HG03066 (cell line): ENCODE measurements at regions not wholly inside any gene's neighbourhood (a gene's known extent, or its start where the extent isn't known, plus 50 kb on each side); places are given as distances from the start of the nearest gene placed in this dataset.
"Not testable (repeated sequence)": the region's sequence is repeated elsewhere in the genome, so short reads cannot be mapped to it uniquely, and the experiment has no call there.

ENCODE experiments used
- ATAC-seq: cut with Tn5 transposase; IDR thresholded peaks from one replicate; pipeline ENCODE4 v1.9.1; 2021; ENCODE audit warnings: low read depth; ENCODE audit not compliant: unreplicated experiment

DNA sequence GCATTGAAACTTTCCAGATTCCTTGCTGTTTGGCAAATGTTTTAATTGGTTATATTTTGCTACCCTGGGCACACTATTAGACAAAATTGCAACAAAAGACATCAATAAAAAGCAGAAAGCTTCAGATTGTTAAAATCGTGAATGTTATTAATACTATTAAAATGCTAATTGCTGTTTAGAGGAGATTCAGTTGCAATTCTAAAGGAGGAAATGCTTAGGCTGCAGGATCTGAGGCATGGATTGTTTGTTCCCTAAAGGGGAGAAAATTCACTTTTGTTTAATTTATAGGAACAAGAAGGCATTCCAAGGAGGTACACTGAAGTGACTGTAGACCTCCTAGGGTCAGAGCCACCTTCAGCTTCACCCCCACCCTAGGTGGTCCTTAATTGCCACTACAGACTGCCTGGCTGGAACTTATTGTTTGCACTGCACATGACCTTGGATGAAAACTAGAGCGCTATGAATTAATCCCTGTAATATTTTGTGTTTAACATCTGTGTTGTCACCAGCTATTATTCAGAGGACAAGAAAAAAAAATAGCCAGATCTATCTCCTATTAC is 1266.9 kb upstream of the ADGRL2 start:
- no peak for ATAC-seq

DNA sequence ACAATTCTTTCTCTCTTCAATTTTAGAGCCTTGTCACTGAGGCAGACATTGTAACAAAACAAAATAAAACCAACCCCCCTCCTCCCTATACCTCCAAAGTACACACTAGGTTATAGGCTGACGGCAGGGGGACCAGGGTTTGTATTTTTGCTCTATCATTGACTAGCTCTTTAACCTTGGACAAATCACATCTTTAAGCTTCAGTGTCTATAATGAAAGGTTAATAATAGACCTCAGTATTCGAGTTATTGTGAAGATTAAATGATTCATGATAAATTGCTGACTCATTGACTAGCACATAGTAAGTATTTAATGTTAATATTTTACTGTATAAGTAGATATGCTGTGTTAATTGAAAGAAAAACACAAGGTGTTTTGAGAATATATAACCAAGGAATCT is 1267.6 kb upstream of the ADGRL2 start:
- no peak for ATAC-seq

DNA sequence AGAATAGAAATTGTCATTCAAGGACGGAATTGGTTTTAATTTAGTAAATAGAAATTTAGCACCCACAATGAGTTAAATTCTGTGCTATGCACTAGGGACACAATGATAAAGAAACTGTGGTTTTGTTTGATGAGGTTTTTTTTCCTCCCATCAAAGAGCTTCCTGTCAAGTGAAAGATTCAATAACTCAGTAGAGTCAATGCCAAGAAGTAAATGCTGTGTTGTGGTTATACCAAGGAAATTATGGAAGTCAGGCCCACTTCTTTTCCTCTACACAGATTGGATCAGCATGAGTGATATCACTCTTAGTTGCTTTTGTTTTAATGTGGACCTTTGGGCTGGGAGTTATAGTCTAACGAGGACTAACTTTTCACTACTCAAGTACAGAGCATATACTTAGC is 1269.6 kb upstream of the ADGRL2 start:
- ATAC-seq, result no peak

DNA sequence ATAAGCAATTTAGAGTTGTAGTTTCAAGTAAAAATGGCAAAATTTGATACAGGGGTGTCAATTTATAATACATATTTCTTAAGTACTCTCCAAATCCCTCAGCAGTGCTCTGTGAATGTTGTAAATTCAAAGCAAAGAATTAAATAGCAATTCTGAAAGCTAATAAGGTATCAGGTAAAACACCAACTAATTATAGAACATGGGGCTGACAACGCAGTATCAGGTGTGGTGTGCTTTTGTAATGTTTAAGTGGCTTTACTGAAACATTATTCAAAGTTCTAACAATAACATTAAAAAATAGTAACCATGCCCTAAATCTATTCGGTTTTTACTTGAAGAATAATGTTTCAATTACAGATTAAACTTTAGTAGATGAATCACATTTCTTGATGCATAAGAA is 1271.2 kb upstream of the ADGRL2 start:
- ATAC-seq, result no peak

DNA sequence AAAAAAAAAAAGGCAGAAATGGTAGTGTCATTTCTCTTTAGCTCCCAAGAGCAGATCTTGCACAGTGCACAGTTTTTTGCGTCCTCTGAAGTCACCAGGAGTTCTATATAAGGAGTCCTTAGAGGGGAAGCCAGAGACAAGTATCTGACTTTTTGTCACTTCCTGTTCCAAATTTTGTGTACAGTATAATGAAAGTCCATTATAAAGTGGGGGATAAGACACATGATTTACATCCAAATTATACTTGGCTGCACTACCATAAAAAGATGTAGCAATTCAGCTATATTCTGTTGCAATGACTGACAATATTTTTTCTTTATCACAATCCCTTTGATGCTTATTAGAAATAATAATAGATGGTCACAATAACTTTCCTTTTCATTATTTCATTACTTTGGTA is 1276.9 kb upstream of the ADGRL2 start:
- ATAC-seq, result no peak

DNA sequence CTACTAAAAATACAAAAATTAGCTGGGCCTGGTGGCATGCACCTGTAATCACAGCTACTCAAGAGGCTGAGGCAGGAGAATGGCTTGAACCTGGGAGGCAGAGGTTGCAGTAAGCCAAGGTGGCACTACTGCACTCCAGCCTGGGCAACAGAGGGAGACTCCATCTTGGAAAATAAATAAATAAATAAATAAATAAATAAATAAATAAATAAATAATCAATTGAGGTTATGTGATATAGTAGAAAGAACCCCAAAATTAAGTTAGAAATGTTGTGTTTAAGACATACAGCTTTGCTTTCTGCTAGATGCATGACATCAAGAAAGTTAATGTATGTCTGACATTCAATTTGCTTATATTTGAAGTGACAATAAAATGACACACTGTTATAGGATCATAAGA is 1277.7 kb upstream of the ADGRL2 start:
- not testable (repeated sequence) for ATAC-seq

DNA sequence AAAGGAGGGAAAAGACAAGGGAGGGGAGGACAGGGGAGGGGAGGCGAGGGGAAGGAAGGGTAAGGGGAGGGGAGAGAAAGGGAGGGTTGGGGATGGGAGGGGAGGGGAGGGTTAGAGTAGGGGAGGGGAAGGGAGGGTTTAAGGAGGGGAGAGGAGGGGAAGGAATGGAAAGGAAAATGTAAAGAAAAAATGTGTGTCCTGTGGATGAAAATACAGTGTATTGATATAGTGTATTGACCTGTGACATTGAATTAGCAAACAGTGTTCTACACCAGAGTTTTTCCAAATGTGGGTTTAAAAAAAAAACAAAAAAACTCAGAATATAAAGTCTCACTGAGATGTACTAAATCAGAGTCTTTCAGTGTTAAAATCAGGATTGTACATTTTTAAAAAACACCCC is 1279.8 kb upstream of the ADGRL2 start:
- no peak for ATAC-seq

DNA sequence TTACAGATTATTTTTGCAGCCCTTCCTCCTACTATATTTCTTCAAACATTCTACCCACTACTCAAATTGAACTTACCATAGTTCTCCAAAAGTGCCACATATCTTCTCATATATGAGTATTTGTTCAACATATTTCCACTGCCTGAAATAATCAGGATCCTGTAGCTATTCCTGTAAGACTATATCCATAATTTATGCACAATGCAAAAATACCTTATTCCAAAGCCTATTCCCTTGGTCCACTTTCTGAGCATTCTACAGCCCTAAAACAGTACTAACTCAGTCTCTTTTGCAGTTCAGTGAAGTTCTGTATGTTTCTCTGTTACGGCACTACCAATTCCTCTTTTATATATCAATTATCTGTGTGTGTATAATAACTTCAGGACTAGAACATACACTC is 1283.7 kb upstream of the ADGRL2 start:
- no peak for ATAC-seq

DNA sequence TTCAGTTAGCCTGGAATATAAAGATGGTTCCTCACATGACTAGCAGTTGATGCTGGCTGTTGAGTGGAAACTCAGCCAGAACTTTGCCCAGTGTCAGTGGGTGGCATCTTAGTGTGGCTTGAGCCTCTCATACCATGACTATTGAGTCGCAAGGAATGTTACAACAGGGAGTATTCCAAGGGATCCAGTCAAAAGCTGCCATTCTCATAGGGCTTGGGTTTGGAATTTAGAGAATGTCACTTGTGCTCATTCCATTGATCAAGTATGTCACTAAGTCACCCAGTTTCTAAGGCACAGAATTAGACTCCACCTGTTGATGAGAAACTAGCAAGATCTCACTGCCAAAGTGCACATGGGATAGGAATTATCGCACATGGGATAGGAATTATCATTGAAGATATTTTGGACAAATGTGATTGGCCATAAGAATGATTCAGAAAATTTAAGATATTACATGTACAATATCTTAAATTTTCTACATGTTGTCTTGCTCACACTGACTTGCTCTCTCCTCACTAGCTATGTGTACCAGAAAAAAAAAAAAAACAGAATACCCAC is 1290.7 kb upstream of the ADGRL2 start:
- ATAC-seq, result no peak

DNA sequence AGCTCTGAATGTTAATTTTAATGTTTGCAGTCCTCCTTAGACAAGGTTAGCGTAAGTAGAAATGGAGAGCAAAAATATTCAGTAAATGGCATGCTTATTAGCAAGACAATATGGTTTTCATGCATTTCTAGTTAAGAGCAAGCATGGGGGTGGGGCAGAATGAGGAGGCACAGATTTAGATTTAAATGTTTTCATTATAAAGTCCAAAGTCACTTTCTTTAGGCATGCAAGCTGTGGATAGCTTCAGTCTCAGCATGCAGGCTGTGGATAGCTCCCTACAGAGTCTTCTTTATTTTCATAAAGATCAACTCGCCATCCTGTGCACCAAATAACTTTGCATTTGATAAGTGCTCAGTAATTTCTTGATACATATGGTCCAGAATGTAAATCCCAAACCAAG is 1294.5 kb upstream of the ADGRL2 start:
- ATAC-seq, result no peak

DNA sequence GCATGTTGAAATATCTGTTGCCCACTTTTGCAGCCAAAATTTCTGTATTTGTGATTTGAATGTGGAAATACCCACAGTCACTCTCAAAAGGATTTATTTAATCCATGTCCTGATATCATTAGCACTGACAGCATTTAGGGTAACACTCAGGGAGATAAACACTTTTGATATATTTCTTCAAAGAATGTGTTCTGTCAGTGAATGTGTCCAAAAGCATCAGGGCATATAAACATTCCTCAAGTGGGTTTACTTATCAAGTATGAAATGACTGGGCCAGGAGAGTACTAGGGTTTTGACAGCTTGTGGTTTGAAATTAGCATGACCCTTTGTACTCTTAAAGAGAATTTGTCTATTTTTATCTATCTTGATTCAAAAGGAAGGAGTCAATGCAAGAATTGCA is 1302.1 kb upstream of the ADGRL2 start:
- ATAC-seq, result no peak

DNA sequence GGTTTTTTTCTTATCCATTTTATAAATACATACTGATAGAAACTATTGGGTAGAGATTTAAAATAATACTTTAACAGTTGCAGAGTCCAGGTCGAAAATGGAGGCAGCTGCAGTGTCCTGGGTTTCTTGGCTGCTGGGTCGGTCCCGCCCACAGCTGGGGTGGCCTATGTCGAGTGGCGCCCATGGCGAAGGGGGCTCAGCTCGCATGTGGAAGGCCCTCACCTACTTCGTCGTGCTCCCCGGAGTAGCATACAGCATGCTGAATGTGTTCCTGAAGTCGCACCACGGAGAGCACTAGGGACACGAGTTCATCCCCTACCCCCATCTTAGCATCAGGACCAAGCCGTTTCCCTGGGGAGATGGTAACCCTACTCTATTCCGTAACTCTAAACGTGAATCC is 1304.9 kb upstream of the ADGRL2 start:
- ATAC-seq, result no peak

DNA sequence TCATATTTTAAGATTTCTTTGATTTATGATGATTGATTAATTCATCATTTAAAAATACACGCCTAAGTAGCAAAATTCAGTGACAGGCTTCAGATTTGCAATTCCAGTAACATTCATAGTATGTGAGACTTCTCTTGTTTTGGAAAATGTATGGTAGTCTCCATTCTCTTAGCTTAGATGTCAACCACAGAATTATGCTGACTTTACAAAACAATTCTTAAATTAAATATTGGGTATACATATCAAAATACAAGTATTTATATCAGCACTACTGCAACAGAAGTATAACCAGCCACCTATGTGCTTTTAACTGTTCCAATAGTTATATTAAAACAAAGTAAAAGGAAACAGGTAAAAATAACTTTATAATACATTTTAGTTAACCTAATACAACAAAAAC is 1328.6 kb upstream of the ADGRL2 start:
- ATAC-seq, result no peak

DNA sequence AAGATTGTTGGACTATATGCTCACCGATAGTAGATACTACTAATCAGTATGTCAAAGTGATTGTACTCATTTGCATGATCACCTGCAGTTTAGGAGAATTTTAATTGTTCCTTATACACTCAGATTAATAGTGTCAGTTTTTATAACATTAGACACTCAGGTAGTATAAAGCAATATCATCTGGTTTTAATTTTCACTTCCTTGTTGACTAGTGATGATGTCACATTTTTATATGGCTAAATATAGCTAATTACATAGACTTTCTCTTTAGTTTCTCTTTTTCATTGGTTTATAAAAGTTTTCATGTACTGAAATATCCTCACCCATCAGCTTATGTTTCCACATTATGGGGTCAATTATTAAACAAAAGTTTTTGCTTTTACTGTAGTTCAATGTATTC is 1332.4 kb upstream of the ADGRL2 start:
- ATAC-seq, result no peak

DNA sequence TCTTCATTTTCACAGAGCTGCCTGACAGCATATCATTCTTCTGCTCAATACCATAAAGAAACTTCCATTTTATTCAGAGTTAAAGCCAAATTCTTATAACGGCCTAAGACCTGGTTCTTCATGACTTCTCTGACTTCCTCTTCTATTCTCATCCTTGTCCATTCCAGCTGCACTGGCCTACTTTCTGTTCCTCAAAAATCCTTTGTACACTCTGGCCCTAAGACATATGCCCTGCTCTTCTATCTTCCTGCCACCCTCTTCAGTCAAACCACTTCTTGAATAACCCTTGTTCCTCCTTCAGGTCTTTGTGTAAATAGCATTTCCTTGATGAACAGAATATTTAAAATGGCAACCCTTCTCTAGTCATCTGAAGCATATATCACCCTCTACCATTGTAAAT is 1338.7 kb upstream of the ADGRL2 start:
- no peak for ATAC-seq

DNA sequence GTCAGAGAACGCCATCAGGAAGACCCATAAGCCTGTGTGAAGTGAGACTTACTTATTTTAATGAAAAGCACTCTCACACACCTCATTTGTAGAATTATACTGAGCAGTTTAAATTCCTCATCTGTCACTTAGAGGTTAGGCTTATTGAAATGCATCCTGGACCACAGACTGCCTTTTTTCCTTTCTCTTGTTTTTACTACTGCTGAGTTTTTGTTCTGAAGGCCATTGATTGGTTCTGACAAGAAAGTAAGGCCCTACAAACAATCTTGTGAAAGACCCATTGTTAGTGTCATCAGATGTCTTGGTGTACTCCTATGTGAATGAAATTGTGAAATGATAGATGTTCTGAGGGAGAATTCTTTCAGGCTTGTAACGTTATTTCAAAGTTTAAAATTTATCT is 1343.3 kb upstream of the ADGRL2 start:
- no peak for ATAC-seq

DNA sequence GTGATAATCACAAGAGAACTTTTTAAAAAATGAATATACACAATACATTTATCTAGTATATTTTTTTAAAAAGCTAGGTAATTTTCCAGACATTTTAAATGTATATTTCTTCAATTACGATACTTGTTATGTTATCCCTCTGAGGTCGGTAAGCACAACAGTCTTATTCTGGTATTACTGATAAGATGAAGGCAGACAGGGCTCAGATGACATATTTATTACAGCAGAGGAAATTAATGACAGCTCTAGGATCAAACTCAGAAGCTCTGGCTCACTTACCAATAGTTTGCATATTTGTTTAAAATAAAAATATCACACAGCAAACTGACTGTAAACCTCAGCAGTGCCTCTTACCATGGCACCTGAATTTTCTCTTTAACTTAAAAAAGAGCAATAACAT is 1347.0 kb upstream of the ADGRL2 start:
- no peak for ATAC-seq

DNA sequence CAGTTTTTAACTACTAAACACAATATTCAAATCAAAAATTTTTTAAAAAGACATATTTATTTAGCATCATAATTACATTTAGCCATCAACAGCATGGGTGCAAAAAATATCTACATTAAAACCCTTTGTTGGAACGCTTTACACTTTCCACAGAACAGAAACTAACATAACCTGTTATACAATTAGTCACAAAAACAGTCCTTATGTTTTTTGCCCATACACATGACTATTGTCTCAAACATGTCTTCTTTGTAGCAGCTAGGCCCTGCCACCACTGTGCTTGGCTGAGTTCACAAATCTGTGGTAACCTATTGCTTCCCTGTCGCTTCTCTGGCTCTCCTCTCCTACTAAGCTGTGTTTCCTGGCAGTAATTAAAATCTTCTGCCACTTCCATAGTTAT is 1350.0 kb upstream of the ADGRL2 start:
- no peak for ATAC-seq

DNA sequence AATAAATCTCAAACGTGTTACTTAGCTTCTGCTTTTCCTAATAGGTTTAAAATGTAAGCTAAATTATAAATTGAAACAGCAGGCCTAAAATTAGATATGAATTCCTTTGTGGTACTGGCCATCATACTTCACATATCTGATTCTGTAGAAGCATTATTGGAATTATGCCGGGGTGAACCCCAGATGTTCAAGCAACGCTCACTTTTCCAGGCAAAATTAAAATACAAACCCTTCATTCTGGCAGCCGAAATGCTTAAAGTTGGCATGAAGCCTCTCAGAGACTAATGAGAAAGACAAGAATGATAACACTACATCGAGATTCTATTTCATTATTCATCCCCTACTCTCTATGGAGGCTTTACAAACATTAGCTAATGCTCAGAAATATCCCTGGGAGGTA is 1352.7 kb upstream of the ADGRL2 start:
- ATAC-seq, result no peak

DNA sequence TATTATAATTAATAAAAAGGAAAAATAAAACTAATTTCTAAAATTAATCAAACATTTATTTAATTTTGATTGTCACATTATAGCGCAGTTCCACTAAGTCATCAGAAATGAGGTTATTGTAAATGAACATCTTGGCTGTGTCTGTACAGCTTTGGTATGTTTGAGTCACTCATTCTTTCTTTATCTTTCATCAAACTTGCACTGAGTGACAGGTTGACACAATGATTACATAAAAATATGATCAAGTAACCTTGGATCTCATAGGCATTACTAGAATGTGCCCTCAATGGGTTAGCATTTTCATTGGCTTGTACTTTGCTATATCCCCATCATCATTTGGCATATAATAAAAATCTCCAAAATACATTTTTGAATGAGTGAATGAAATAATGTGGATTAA is 1353.2 kb upstream of the ADGRL2 start:
- ATAC-seq, result no peak

DNA sequence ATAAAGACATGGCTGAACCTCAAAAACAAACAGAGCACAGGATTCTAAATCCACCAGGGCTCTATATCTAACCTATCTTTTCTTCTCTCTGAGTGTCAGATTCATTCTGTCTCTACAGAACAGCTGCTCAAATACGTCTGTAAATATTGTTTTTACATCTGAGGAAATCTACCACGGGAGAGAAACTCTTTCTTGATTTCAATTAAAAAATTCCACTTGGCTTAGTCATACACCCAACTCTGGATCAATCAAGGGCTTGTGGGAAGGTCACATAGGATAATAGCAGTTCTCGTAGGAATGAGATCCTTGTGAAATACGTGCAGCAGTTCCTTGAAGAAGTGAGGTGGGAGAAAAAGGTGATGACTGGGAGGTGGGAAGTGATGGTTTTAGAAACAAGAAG is 1355.7 kb upstream of the ADGRL2 start:
- no peak for ATAC-seq

DNA sequence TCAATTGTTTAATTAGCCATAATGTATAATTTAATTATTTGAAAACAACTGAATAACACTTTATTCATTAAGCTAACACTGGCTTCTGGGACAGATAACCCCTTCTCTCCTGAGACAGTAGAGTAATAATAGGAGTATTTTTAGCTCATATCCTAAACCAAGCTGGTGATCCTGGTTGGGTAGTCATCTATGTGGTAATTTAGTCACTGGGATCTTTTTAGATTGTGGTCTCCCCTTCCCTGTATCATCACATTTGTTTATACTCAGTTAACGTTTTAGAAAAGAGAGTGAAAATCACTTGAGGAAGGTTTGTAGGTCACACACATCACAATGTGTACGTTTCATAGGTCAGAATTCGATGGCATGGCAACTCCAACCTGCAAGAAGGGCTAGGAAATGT is 1356.6 kb upstream of the ADGRL2 start:
- ATAC-seq, result no peak

DNA sequence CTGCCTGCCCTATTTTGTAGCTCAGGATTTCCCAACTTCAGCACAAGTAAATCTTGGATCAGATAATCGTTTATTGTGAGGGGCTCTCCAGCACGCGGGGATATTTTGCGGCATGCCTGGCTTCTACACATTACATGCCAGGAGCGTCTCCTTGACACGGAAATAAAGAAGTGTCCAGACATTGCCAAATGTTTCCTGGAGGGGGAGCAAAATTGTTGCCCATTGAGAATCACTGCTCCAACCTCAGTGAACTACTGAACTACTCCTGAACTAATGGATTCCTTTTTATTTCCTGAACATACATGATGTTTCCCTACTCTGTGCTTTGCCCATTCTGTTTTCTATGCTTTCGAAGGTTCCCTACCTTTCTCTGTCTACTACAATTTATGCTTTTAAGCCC is 1359.1 kb upstream of the ADGRL2 start:
- no peak for ATAC-seq
